ENCODE measurements at regions not wholly inside any gene's neighbourhood (a gene's known extent, or its start where the extent isn't known, plus 50 kb on each side); places are given as distances from the start of the nearest gene placed in this dataset.
A peak's percentile ranks its signal among the peaks of the same experiment; 100 is the strongest.

DNA sequence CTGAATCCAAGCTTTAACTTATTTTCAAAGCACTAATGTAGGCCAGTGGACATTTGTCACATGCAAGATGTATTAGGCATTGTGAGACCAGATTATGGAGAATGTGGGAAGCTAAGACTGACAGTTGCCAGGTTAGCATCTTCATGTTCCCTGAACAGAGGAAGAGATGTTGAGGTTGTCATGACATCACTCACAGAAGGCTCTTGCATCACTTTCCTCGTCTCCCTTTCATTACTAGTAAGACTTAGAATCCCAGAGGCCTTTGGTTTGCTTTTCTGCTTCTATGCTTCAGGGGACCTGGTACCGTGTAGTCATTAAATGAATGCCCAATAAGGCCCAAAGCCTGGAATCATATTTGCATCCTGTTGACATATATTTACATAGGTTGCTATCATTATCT is 76.4 kb upstream of the RPS23 start:
- Histone ChIP-seq H3K23ac (ENCODE audit: low read length) (no peak overlapping the region), H3K9me3 (ENCODE audit: insufficient read depth, low read depth, low read length) (no peaks in the 10 kb centered on the region), H3K4me2 (ENCODE audit: low read length) (no peak overlapping the region), H2BK120ac (ENCODE audit: insufficient read depth, low read length, poor library complexity) (no peak overlapping the region), H2AK5ac (ENCODE audit: low read length) (no peak overlapping the region), H3K14ac (ENCODE audit: low read length) (no peak overlapping the region), H3K27ac (ENCODE audit: low read depth, low read length) (no peak overlapping the region), H3K4me3 (ENCODE audit: low read depth, low read length) (no peak overlapping the region), H4K12ac (ENCODE audit: low read depth, low read length) (no peak overlapping the region), H3K4ac (ENCODE audit: low read depth, low read length) (no peak overlapping the region), H3K79me2 (ENCODE audit: control insufficient read depth, insufficient read depth, low read length, poor library complexity) (no peaks in the 10 kb centered on the region), H2BK5ac (ENCODE audit: low read depth, low read length, poor library complexity) (no peak overlapping the region), H2AFZ (ENCODE audit: insufficient read depth, low read length, poor library complexity) (no peak overlapping the region), H4K91ac (ENCODE audit: low read depth, low read length) (no peak overlapping the region), H3K18ac (ENCODE audit: low read length) (no peak overlapping the region), H4K8ac (ENCODE audit: low read depth, low read length) (no peak overlapping the region), H3K4me1 (ENCODE audit: control insufficient read depth in 1 of 2, insufficient read depth in 2 of 2, low read length in 2 of 2) (peaks cover 0 to 5% of the 10 kb centered on the region in 2 experiments), H3K79me1 (ENCODE audit: low read length) (no peaks in the 10 kb centered on the region), H2BK12ac (ENCODE audit: low read length) (no peak overlapping the region), H3K36me3 (ENCODE audit: control insufficient read depth in 1 of 2, insufficient read depth in 2 of 2, low read length in 2 of 2) (no peaks in the 10 kb centered on the region), H3K9ac (ENCODE audit: low read length) (no peak overlapping the region), H3K27me3 (ENCODE audit: insufficient read depth, low read length) (no peaks in the 10 kb centered on the region)
- DNase-seq, result no peak
- no CpG with 5 or more reads among the region's 2 CpGs for WGBS (ENCODE audit: extremely low coverage, insufficient coverage, insufficient read length)

- H3K36me3 ChIP-seq (ENCODE audit: control insufficient read depth in 1 of 2, insufficient read depth in 2 of 2, low read length in 2 of 2), result no peaks in the 10 kb centered on the region
- no peaks in the 10 kb centered on the region for H3K79me2 ChIP-seq (ENCODE audit: control insufficient read depth, insufficient read depth, low read length, poor library complexity)
- H3K27me3 ChIP-seq (ENCODE audit: insufficient read depth, low read length), result no peaks in the 10 kb centered on the region
- H3K4me1 ChIP-seq (ENCODE audit: control insufficient read depth in 1 of 2, insufficient read depth in 2 of 2, low read length in 2 of 2), result peaks cover 0 to 5% of the 10 kb centered on the region in 2 experiments
- no peak overlapping the region for H2BK12ac ChIP-seq (ENCODE audit: low read length)
- no CpG with 5 or more reads among the region's 3 CpGs for whole genome bisulfite sequencing (ENCODE audit: extremely low coverage, insufficient coverage, insufficient read length)
- H3K4me3 ChIP-seq (ENCODE audit: low read depth, low read length), result no peak overlapping the region
- H3K18ac ChIP-seq (ENCODE audit: low read length), result no peak overlapping the region
- H3K4me2 ChIP-seq (ENCODE audit: low read length), result no peak overlapping the region
- H3K9ac ChIP-seq (ENCODE audit: low read length), result no peak overlapping the region
- H4K8ac ChIP-seq (ENCODE audit: low read depth, low read length), result no peak overlapping the region
- no peaks in the 10 kb centered on the region for H3K9me3 ChIP-seq (ENCODE audit: insufficient read depth, low read depth, low read length)
- no peak overlapping the region for H3K4ac ChIP-seq (ENCODE audit: low read depth, low read length)
- no peak for DNase-seq
- no peak overlapping the region for H3K27ac ChIP-seq (ENCODE audit: low read depth, low read length)
- no peak overlapping the region for H4K12ac ChIP-seq (ENCODE audit: low read depth, low read length)
- no peak overlapping the region for H2AFZ ChIP-seq (ENCODE audit: insufficient read depth, low read length, poor library complexity)
- H4K91ac ChIP-seq (ENCODE audit: low read depth, low read length), result no peak overlapping the region
- no peaks in the 10 kb centered on the region for H3K79me1 ChIP-seq (ENCODE audit: low read length)
- H2BK5ac ChIP-seq (ENCODE audit: low read depth, low read length, poor library complexity), result no peak overlapping the region
- H2AK5ac ChIP-seq (ENCODE audit: low read length), result no peak overlapping the region
- H3K14ac ChIP-seq (ENCODE audit: low read length), result no peak overlapping the region
- H2BK120ac ChIP-seq (ENCODE audit: insufficient read depth, low read length, poor library complexity), result no peak overlapping the region
- no peak overlapping the region for H3K23ac ChIP-seq (ENCODE audit: low read length)
Observed at GRCh38 chr5:82353522-82353921, 75.4 kb upstream of the RPS23 start.

- H2AFZ ChIP-seq (ENCODE audit: insufficient read depth, low read length, poor library complexity), result no peak overlapping the region
- H3K36me3 ChIP-seq (ENCODE audit: control insufficient read depth in 1 of 2, insufficient read depth in 2 of 2, low read length in 2 of 2), result no peaks in the 10 kb centered on the region
- H3K4me1 ChIP-seq (ENCODE audit: control insufficient read depth in 1 of 2, insufficient read depth in 2 of 2, low read length in 2 of 2), result peaks cover 0 to 4% of the 10 kb centered on the region in 2 experiments
- no peak overlapping the region for H2AK5ac ChIP-seq (ENCODE audit: low read length)
- no peak for DNase-seq
- no peak overlapping the region for H3K27ac ChIP-seq (ENCODE audit: low read depth, low read length)
- H3K79me1 ChIP-seq (ENCODE audit: low read length), result no peaks in the 10 kb centered on the region
- H3K9ac ChIP-seq (ENCODE audit: low read length), result no peak overlapping the region
- no peak overlapping the region for H3K4me3 ChIP-seq (ENCODE audit: low read depth, low read length)
- H3K14ac ChIP-seq (ENCODE audit: low read length), result no peak overlapping the region
- WGBS (ENCODE audit: extremely low coverage, insufficient coverage, insufficient read length), result no CpG with 5 or more reads among the region's 7 CpGs
- H3K18ac ChIP-seq (ENCODE audit: low read length), result no peak overlapping the region
- no peak overlapping the region for H3K4ac ChIP-seq (ENCODE audit: low read depth, low read length)
- H4K91ac ChIP-seq (ENCODE audit: low read depth, low read length), result no peak overlapping the region
- H2BK12ac ChIP-seq (ENCODE audit: low read length), result no peak overlapping the region
- no peak overlapping the region for H2BK5ac ChIP-seq (ENCODE audit: low read depth, low read length, poor library complexity)
- no peak overlapping the region for H4K12ac ChIP-seq (ENCODE audit: low read depth, low read length)
- H3K27me3 ChIP-seq (ENCODE audit: insufficient read depth, low read length), result no peaks in the 10 kb centered on the region
- no peak overlapping the region for H3K23ac ChIP-seq (ENCODE audit: low read length)
- no peak overlapping the region for H4K8ac ChIP-seq (ENCODE audit: low read depth, low read length)
- H3K9me3 ChIP-seq (ENCODE audit: insufficient read depth, low read depth, low read length), result no peaks in the 10 kb centered on the region
- H3K4me2 ChIP-seq (ENCODE audit: low read length), result no peak overlapping the region
- H2BK120ac ChIP-seq (ENCODE audit: insufficient read depth, low read length, poor library complexity), result no peak overlapping the region
- no peaks in the 10 kb centered on the region for H3K79me2 ChIP-seq (ENCODE audit: control insufficient read depth, insufficient read depth, low read length, poor library complexity)
Observed at GRCh38 chr5:82352146-82352791, 74.1 kb upstream of the RPS23 start.

- Histone ChIP-seq H3K4me3 (ENCODE audit: low read depth, low read length) (no peak overlapping the region), H3K4me2 (ENCODE audit: low read length) (no peak overlapping the region)
Observed at GRCh38 chr5:82351754-82352145, 73.6 kb upstream of the RPS23 start.

More at GRCh38 chr5:82351754-82352145, 73.6 kb upstream of the RPS23 start:
- Histone ChIP-seq H2AK5ac (ENCODE audit: low read length) (no peak overlapping the region), H3K9ac (ENCODE audit: low read length) (no peak overlapping the region), H2AFZ (ENCODE audit: insufficient read depth, low read length, poor library complexity) (no peak overlapping the region), H3K36me3 (ENCODE audit: control insufficient read depth in 1 of 2, insufficient read depth in 2 of 2, low read length in 2 of 2) (no peaks in the 10 kb centered on the region), H3K4ac (ENCODE audit: low read depth, low read length) (no peak overlapping the region), H2BK120ac (ENCODE audit: insufficient read depth, low read length, poor library complexity) (no peak overlapping the region), H2BK5ac (ENCODE audit: low read depth, low read length, poor library complexity) (no peak overlapping the region), H4K8ac (ENCODE audit: low read depth, low read length) (no peak overlapping the region), H3K79me2 (ENCODE audit: control insufficient read depth, insufficient read depth, low read length, poor library complexity) (no peaks in the 10 kb centered on the region), H3K14ac (ENCODE audit: low read length) (no peak overlapping the region), H4K91ac (ENCODE audit: low read depth, low read length) (no peak overlapping the region), H3K23ac (ENCODE audit: low read length) (no peak overlapping the region), H3K9me3 (ENCODE audit: insufficient read depth, low read depth, low read length) (no peaks in the 10 kb centered on the region), H3K18ac (ENCODE audit: low read length) (no peak overlapping the region), H3K79me1 (ENCODE audit: low read length) (no peaks in the 10 kb centered on the region), H3K4me1 (ENCODE audit: control insufficient read depth in 1 of 2, insufficient read depth in 2 of 2, low read length in 2 of 2) (no peaks in the 10 kb centered on the region), H2BK12ac (ENCODE audit: low read length) (no peak overlapping the region), H4K12ac (ENCODE audit: low read depth, low read length) (no peak overlapping the region), H3K27me3 (ENCODE audit: insufficient read depth, low read length) (no peaks in the 10 kb centered on the region), H3K27ac (ENCODE audit: low read depth, low read length) (no peak overlapping the region)
- no CpG with 5 or more reads among the region's 2 CpGs for WGBS (ENCODE audit: extremely low coverage, insufficient coverage, insufficient read length)
- DNase-seq, result peak in 1 of 2 donors; percentile 73

Measured in trophoblast cell (in vitro differentiated cells and primary cell).